ENCODE measurements at regions not wholly inside any gene's neighbourhood (a gene's known extent, or its start where the extent isn't known, plus 50 kb on each side); places are given as distances from the start of the nearest gene placed in this dataset.

GRCh38 chr3:18782191-18782590, 357.1 kb upstream of the SATB1 start:
- DNase-seq (ENCODE audit: low spot score in 2 of 2) = no peak
- Histone ChIP-seq H3K36me3 (replicated peaks) (no peaks in the 10 kb centered on the region), H3K4me3 (no peak overlapping the region), H3K4me1 (no peaks in the 10 kb centered on the region), H3K27me3 (ENCODE audit: low read depth) (peaks cover 2% of the 10 kb centered on the region; the same call in 1 of the 2 replicates), H3K9me3 (no peaks in the 10 kb centered on the region)
- in situ Hi-C loops (cut with MboI; ENCODE audit: low sequenced_read_pairs) = no loop called here

- no peak for DNase-seq (ENCODE audit: low spot score in 2 of 2)
- in situ Hi-C loops (cut with MboI; ENCODE audit: low sequenced_read_pairs) = no loop called here
- Histone ChIP-seq H3K4me1 (no peaks in the 10 kb centered on the region), H3K36me3 (replicated peaks) (no peaks in the 10 kb centered on the region), H3K9me3 (no peaks in the 10 kb centered on the region), H3K4me3 (no peak overlapping the region), H3K27me3 (ENCODE audit: low read depth) (peaks cover 2% of the 10 kb centered on the region; the same call in 1 of the 2 replicates)
Observed at GRCh38 chr3:18780959-18781358, 355.8 kb upstream of the SATB1 start.

GRCh38 chr3:18779704-18780103, 354.6 kb upstream of the SATB1 start:
- Histone ChIP-seq H3K9me3 (no peaks in the 10 kb centered on the region), H3K36me3 (replicated peaks) (no peaks in the 10 kb centered on the region), H3K4me3 (no peak overlapping the region), H3K4me1 (no peaks in the 10 kb centered on the region), H3K27me3 (ENCODE audit: low read depth) (peaks cover 5% of the 10 kb centered on the region; the same call in 1 of the 2 replicates)
- in situ Hi-C loops (cut with MboI; ENCODE audit: low sequenced_read_pairs) = no loop called here
- DNase-seq (ENCODE audit: low spot score in 2 of 2) = no peak

GRCh38 chr3:18778598-18778997, 353.5 kb upstream of the SATB1 start:
- no peaks in the 10 kb centered on the region for H3K4me1 ChIP-seq
- DNase-seq (ENCODE audit: low spot score in 2 of 2) = no peak
- H3K36me3 ChIP-seq (replicated peaks) = no peaks in the 10 kb centered on the region
- in situ Hi-C loops (cut with MboI; ENCODE audit: low sequenced_read_pairs) = no loop called here
- H3K27me3 ChIP-seq (ENCODE audit: low read depth) = peaks cover 5% of the 10 kb centered on the region; the same call in 1 of the 2 replicates
- H3K9me3 ChIP-seq = no peaks in the 10 kb centered on the region
- H3K4me3 ChIP-seq = no peak overlapping the region

- no peaks in the 10 kb centered on the region for H3K9me3 ChIP-seq
- DNase-seq (ENCODE audit: low spot score in 2 of 2) = no peak
- peaks cover 5% of the 10 kb centered on the region; the same call in 1 of the 2 replicates for H3K27me3 ChIP-seq (ENCODE audit: low read depth)
- no peak overlapping the region for H3K4me3 ChIP-seq
- in situ Hi-C loops (cut with MboI; ENCODE audit: low sequenced_read_pairs) = no loop called here
- no peaks in the 10 kb centered on the region for H3K36me3 ChIP-seq (replicated peaks)
- H3K4me1 ChIP-seq = no peaks in the 10 kb centered on the region
Observed at GRCh38 chr3:18778094-18778493, 353.0 kb upstream of the SATB1 start.

GRCh38 chr3:18775501-18775900, 350.4 kb upstream of the SATB1 start:
- in situ Hi-C loops (cut with MboI; ENCODE audit: low sequenced_read_pairs) = no loop called here
- DNase-seq (ENCODE audit: low spot score in 2 of 2) = no peak

GRCh38 chr3:18774319-18775088, 349.4 kb upstream of the SATB1 start:
- DNase-seq (ENCODE audit: low spot score in 2 of 2) = no peak
- in situ Hi-C loops (cut with MboI; ENCODE audit: low sequenced_read_pairs) = no loop called here
- Histone ChIP-seq H3K4me3 (no peak overlapping the region), H3K36me3 (replicated peaks) (no peaks in the 10 kb centered on the region), H3K27me3 (ENCODE audit: low read depth) (peaks cover 2% of the 10 kb centered on the region; the same call in 1 of the 2 replicates), H3K4me1 (no peaks in the 10 kb centered on the region), H3K9me3 (no peaks in the 10 kb centered on the region)

More at GRCh38 chr3:18775501-18775900, 350.4 kb upstream of the SATB1 start:
- Histone ChIP-seq H3K4me1 (no peaks in the 10 kb centered on the region), H3K36me3 (replicated peaks) (no peaks in the 10 kb centered on the region), H3K4me3 (no peak overlapping the region), H3K9me3 (no peaks in the 10 kb centered on the region), H3K27me3 (ENCODE audit: low read depth) (peaks cover 2% of the 10 kb centered on the region; the same call in 1 of the 2 replicates)

GRCh38 chr3:18772699-18773305, 347.7 kb upstream of the SATB1 start:
- H3K27me3 ChIP-seq (ENCODE audit: low read depth) = peaks cover 2% of the 10 kb centered on the region; the same call in 1 of the 2 replicates
- in situ Hi-C loops (cut with MboI; ENCODE audit: low sequenced_read_pairs) = no loop called here

GRCh38 chr3:18771931-18772330, 346.8 kb upstream of the SATB1 start:
- no peak overlapping the region for H3K4me3 ChIP-seq
- in situ Hi-C loops (cut with MboI; ENCODE audit: low sequenced_read_pairs) = no loop called here

More at GRCh38 chr3:18772699-18773305, 347.7 kb upstream of the SATB1 start:
- Histone ChIP-seq H3K4me1 (no peaks in the 10 kb centered on the region), H3K4me3 (no peak overlapping the region), H3K9me3 (no peaks in the 10 kb centered on the region), H3K36me3 (replicated peaks) (no peaks in the 10 kb centered on the region)
- DNase-seq (ENCODE audit: low spot score in 2 of 2) = no peak

GRCh38 chr3:18770800-18771199, 345.7 kb upstream of the SATB1 start:
- no peak for DNase-seq (ENCODE audit: low spot score in 2 of 2)
- H3K4me3 ChIP-seq = no peak overlapping the region
- peaks cover 2% of the 10 kb centered on the region; the same call in 1 of the 2 replicates for H3K27me3 ChIP-seq (ENCODE audit: low read depth)
- no peaks in the 10 kb centered on the region for H3K4me1 ChIP-seq
- in situ Hi-C loops (cut with MboI; ENCODE audit: low sequenced_read_pairs) = no loop called here
- H3K36me3 ChIP-seq (replicated peaks) = no peaks in the 10 kb centered on the region
- H3K9me3 ChIP-seq = no peaks in the 10 kb centered on the region

More at GRCh38 chr3:18771931-18772330, 346.8 kb upstream of the SATB1 start:
- DNase-seq (ENCODE audit: low spot score in 2 of 2) = no peak
- H3K36me3 ChIP-seq (replicated peaks) = no peaks in the 10 kb centered on the region
- peaks cover 2% of the 10 kb centered on the region; the same call in 1 of the 2 replicates for H3K27me3 ChIP-seq (ENCODE audit: low read depth)
- no peaks in the 10 kb centered on the region for H3K4me1 ChIP-seq
- no peaks in the 10 kb centered on the region for H3K9me3 ChIP-seq

GRCh38 chr3:18767756-18768303, 342.7 kb upstream of the SATB1 start:
- H3K4me1 ChIP-seq = no peaks in the 10 kb centered on the region
- DNase-seq (ENCODE audit: low spot score in 2 of 2) = no peak
- in situ Hi-C loops (cut with MboI; ENCODE audit: low sequenced_read_pairs) = no loop called here
- H3K27me3 ChIP-seq (ENCODE audit: low read depth) = no peaks in the 10 kb centered on the region; the same call in 1 of the 2 replicates
- H3K9me3 ChIP-seq = no peaks in the 10 kb centered on the region
- H3K36me3 ChIP-seq (replicated peaks) = no peaks in the 10 kb centered on the region
- H3K4me3 ChIP-seq = no peak overlapping the region

- H3K36me3 ChIP-seq (replicated peaks) = no peaks in the 10 kb centered on the region
- in situ Hi-C loops (cut with MboI; ENCODE audit: low sequenced_read_pairs) = no loop called here
Observed at GRCh38 chr3:18766974-18767373, 341.8 kb upstream of the SATB1 start.

GRCh38 chr3:18765662-18766061, 340.5 kb upstream of the SATB1 start:
- Histone ChIP-seq H3K27me3 (ENCODE audit: low read depth) (no peaks in the 10 kb centered on the region; the same call in 1 of the 2 replicates), H3K9me3 (no peaks in the 10 kb centered on the region), H3K4me3 (no peak overlapping the region), H3K4me1 (no peaks in the 10 kb centered on the region), H3K36me3 (replicated peaks) (no peaks in the 10 kb centered on the region)
- in situ Hi-C loops (cut with MboI; ENCODE audit: low sequenced_read_pairs) = no loop called here
- no peak for DNase-seq (ENCODE audit: low spot score in 2 of 2)

More at GRCh38 chr3:18766974-18767373, 341.8 kb upstream of the SATB1 start:
- DNase-seq (ENCODE audit: low spot score in 2 of 2) = no peak
- H3K4me3 ChIP-seq = no peak overlapping the region
- H3K4me1 ChIP-seq = no peaks in the 10 kb centered on the region
- no peaks in the 10 kb centered on the region for H3K9me3 ChIP-seq
- no peaks in the 10 kb centered on the region; the same call in 1 of the 2 replicates for H3K27me3 ChIP-seq (ENCODE audit: low read depth)

GRCh38 chr3:18765161-18765560, 340.0 kb upstream of the SATB1 start:
- Histone ChIP-seq H3K9me3 (no peaks in the 10 kb centered on the region), H3K27me3 (ENCODE audit: low read depth) (no peaks in the 10 kb centered on the region; the same call in 1 of the 2 replicates), H3K4me3 (no peak overlapping the region), H3K36me3 (replicated peaks) (no peaks in the 10 kb centered on the region), H3K4me1 (no peaks in the 10 kb centered on the region)
- DNase-seq (ENCODE audit: low spot score in 2 of 2) = no peak
- in situ Hi-C loops (cut with MboI; ENCODE audit: low sequenced_read_pairs) = no loop called here

All from HAP-1 (cell line).